Activated B cell treated with CpG ODN at 0.5 μM for 24 hours (primary cell): ENCODE measurements at regions not wholly inside any gene's neighbourhood (a gene's known extent, or its start where the extent isn't known, plus 50 kb on each side); places are given as distances from the start of the nearest gene placed in this dataset.

Source experiments
- ATAC-seq: fragments of 200-7000 bp; cut with Tn5 transposase; one replicate; pipeline ENCODE4 v1.10.0; 2021; ENCODE audit warnings: low read depth, mild to moderate bottlenecking, moderate library complexity
- CTCF ChIA-PET: fragments of 350-600 bp; sonication (Branson Sonifier 250); formaldehyde crosslinking; loops from one replicate; lab custom pipeline; 2021; ENCODE audit warnings: antibody characterized with exemption; lab: Charles Lee
- POLR2A ChIA-PET: fragments of 350-600 bp; sonication (Branson Sonifier 250); formaldehyde crosslinking; loops from one replicate; lab custom pipeline; 2021; ENCODE audit warnings: antibody characterized with exemption; lab: Charles Lee
- DNase-seq: peaks from one replicate; pipeline ENCODE4 v3.0.0; 2022
- H3K27ac Mint-ChIP-seq: one replicate; pipeline ENCODE4 v1.8.0; 2020; ENCODE audit warnings: mixed read lengths
- H3K27me3 Mint-ChIP-seq: one replicate; pipeline ENCODE4 v1.8.0; 2021; ENCODE audit warnings: mixed read lengths
- H3K36me3 Mint-ChIP-seq: one replicate; pipeline ENCODE4 v1.8.0; 2021; ENCODE audit warnings: low read depth, mixed read lengths
- H3K4me1 Mint-ChIP-seq: one replicate; pipeline ENCODE4 v1.8.0; 2021; ENCODE audit warnings: mixed read lengths
- H3K4me3 Mint-ChIP-seq: one replicate; pipeline ENCODE4 v1.8.0; 2020; ENCODE audit warnings: mild to moderate bottlenecking, mixed read lengths
- H3K9me3 Mint-ChIP-seq: one replicate; pipeline ENCODE4 v1.8.0; 2020; ENCODE audit warnings: mixed read lengths
- CTCF ChIP-seq: fragments of 200-600 bp; IDR thresholded peaks from one replicate; pipeline ENCODE4 v1.8.0; 2022; ENCODE audit warnings: antibody characterized with exemption, mild to moderate bottlenecking
- intact Hi-C: fragments of 100-400 bp; cut with micrococcal nuclease; formaldehyde crosslinking; loops from one replicate; pipeline ENCODE4 v1.15.1; 2024

GRCh38 chr6:71124340-71124739 lies 164.3 kb upstream of the OGFRL1 start:
- ChIA-PET POLR2A (no interaction called here), CTCF (no interaction called here)
- TF ChIP-seq CTCF, result no peak
- Mint-ChIP-seq H3K27ac (no peak overlapping the region), H3K4me1 (peaks cover 13% of the 10 kb centered on the region), H3K4me3 (no peak overlapping the region), H3K27me3 (peaks cover 2% of the 10 kb centered on the region), H3K9me3 (peaks cover 16% of the 10 kb centered on the region), H3K36me3 (no peaks in the 10 kb centered on the region)
- DNase-seq, result no peak
- intact Hi-C loops, result no loop called here
- peak; percentile 93 for ATAC-seq

GRCh38 chr6:71125216-71125615 lies 163.4 kb upstream of the OGFRL1 start:
- peaks cover 9% of the 10 kb centered on the region for H3K9me3 Mint-ChIP-seq
- ATAC-seq (no peak), DNase-seq (no peak)
- H3K36me3 Mint-ChIP-seq, result no peaks in the 10 kb centered on the region
- H3K4me1 Mint-ChIP-seq, result peaks cover 13% of the 10 kb centered on the region
- intact Hi-C loops, result no loop called here
- no peak overlapping the region for H3K27ac Mint-ChIP-seq
- CTCF ChIA-PET, result no interaction called here
- POLR2A ChIA-PET, result no interaction called here
- H3K27me3 Mint-ChIP-seq, result peaks cover 3% of the 10 kb centered on the region
- no peak for TF ChIP-seq CTCF
- no peak overlapping the region for H3K4me3 Mint-ChIP-seq

- intact Hi-C loops, result no loop called here
- no peak for ATAC-seq
- no peak for DNase-seq
- no peak overlapping the region for H3K4me3 Mint-ChIP-seq
- H3K36me3 Mint-ChIP-seq, result no peaks in the 10 kb centered on the region
- ChIA-PET CTCF (no interaction called here), POLR2A (no interaction called here)
- TF ChIP-seq CTCF, result no peak
- H3K27me3 Mint-ChIP-seq, result peaks cover 4% of the 10 kb centered on the region
- peaks cover 13% of the 10 kb centered on the region for H3K4me1 Mint-ChIP-seq
- H3K9me3 Mint-ChIP-seq, result peaks cover 7% of the 10 kb centered on the region
- no peak overlapping the region for H3K27ac Mint-ChIP-seq
Observed at GRCh38 chr6:71126506-71126905, 162.1 kb upstream of the OGFRL1 start.

- POLR2A ChIA-PET, result no interaction called here
- no peaks in the 10 kb centered on the region for H3K36me3 Mint-ChIP-seq
- no peak for DNase-seq
- CTCF ChIA-PET, result no interaction called here
- peaks cover 7% of the 10 kb centered on the region for H3K9me3 Mint-ChIP-seq
- no peak for ATAC-seq
- intact Hi-C loops, result no loop called here
- peaks cover 4% of the 10 kb centered on the region for H3K27me3 Mint-ChIP-seq
- no peak for TF ChIP-seq CTCF
- no peak overlapping the region for H3K4me3 Mint-ChIP-seq
- no peak overlapping the region for H3K27ac Mint-ChIP-seq
- H3K4me1 Mint-ChIP-seq, result peaks cover 13% of the 10 kb centered on the region
Observed at GRCh38 chr6:71127374-71127773, 161.2 kb upstream of the OGFRL1 start.

- H3K4me3 Mint-ChIP-seq, result no peak overlapping the region
- TF ChIP-seq CTCF, result no peak
- POLR2A ChIA-PET, result no interaction called here
- peaks cover 2% of the 10 kb centered on the region for H3K4me1 Mint-ChIP-seq
- no peak overlapping the region for H3K27ac Mint-ChIP-seq
- CTCF ChIA-PET, result no interaction called here
- peaks cover 7% of the 10 kb centered on the region for H3K9me3 Mint-ChIP-seq
- intact Hi-C loops, result no loop called here
- no peaks in the 10 kb centered on the region for H3K36me3 Mint-ChIP-seq
- peaks cover 11% of the 10 kb centered on the region for H3K27me3 Mint-ChIP-seq
- ATAC-seq (no peak), DNase-seq (no peak)
Observed at GRCh38 chr6:71130277-71130676, 158.3 kb upstream of the OGFRL1 start.
